GM21786 (cell line): ENCODE measurements at regions not wholly inside any gene's neighbourhood (a gene's known extent, or its start where the extent isn't known, plus 50 kb on each side); places are given as distances from the start of the nearest gene placed in this dataset.
"Not testable (repeated sequence)": the region's sequence is repeated elsewhere in the genome, so short reads cannot be mapped to it uniquely, and the experiment has no call there.

Experiments used
- ATAC-seq: cut with Tn5 transposase; IDR thresholded peaks from one replicate; pipeline ENCODE4 v1.9.1; 2021; ENCODE audit not compliant: unreplicated experiment

DNA sequence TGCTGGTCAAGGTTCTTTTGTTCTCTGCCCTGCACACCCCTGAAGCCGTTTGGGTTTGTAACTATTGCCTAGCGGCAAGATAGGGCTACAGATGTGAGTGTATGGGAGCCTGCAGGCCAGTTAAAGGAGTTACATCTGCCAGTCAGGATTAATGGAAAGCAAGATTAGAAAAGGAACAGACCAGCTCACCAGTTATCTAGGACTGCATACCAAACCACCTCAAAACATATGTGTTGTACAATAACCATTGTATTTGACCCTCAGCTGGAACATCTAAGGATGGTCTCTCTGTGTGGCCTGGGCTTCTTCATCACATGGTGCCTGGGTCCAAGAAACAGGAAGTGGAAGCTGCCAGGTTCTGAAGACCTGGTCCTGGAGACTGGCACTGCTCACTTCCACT, 52.5 kb upstream of the FBXO28 start:
- no peak for ATAC-seq

DNA sequence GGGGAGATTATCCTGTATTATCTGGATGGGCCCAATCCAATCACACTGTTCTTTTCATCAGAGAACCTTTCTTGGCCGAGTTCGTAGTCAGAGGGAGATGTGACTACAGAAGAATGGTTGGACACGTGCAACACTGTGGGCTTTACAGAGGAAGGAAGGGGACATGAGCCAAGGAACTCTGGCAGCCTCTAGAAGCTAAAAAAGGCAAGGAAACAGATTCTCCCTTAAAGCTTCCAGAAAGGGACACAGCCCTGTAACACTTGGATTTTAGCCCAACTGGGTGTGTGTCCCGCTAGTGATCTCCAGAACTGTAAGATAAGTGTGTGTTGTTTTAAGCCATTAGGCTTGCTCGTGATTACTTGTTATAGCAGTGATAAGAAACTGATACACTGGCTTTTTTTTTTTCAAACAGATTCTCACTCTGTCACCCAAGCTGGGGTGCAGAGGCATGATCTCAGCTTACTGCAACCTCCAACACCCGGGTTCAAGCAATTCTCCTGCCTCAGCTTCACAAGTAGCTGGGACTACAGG, 53.9 kb upstream of the FBXO28 start:
- no peak for ATAC-seq

DNA sequence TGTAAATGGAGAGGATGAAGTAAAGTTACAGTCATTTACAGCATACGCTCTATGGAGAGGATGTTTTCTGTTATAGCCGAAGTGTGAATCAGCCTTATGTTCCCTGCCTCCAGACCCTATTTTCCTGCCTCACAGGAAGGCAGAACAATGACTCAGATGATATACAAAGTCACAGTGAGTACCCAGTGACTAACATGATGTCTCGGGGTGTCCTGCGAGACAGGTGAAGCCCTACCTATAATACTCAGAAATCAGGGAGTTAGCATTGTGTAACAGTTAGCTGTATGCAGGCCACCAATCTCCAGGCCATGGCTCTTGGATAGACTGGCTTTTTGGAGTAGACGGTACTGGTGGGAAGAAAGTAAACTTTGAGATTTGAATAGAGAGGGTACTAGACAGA, 55.6 kb upstream of the FBXO28 start:
- ATAC-seq, result no peak

DNA sequence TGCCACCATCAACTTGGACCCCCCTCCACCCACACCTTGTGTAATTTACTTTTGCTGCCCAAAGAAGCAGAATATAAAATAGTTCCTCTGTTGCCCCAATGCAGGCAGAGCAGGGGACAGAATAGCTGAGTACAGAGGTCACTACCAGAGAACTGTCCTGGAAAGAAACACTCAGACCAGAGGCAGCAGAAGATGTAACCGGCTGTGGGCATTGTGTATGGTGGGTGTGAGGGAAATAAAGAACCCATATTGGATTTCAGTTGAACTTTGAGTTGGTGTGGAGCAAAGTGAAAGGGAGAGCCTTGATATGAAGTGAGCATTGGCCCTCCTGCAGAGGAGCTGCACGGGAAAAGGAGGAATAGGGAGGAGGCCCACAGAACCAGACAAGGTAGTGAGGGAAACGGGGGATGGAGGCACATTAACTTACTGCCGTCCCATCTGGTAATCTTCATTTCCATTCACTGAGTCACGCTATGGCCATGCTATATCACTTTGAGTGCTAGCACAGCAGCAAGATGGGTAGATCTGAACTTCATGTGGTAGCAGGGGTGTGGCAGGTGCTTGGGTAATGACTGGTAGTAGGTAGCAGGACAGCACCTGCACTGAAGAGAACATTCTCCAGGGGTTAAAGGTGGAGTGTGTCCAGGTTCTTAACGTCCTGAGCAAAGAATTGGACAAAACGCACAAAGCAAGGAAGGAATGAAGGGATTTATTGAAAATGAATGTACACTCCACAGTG, 56.3 kb upstream of the FBXO28 start:
- ATAC-seq, result no peak

DNA sequence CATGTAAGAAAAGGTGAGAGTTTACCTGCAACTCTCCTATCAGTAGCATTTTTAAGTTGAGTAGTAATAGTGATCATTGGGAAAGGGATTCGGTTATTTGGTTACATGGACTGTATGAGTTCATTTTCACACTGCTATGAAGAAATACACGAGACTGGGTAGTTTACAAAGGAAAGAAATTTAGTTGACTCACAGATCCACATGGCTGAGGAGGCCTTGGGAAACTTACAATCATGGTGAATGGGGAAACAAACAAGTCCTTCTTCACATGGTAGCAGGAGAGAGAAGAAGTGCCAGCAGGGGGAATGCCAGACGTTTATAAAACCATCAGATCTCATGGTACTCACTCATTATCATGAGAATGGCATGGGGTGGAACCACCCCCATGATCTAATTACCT, 59.3 kb upstream of the FBXO28 start:
- no peak for ATAC-seq

DNA sequence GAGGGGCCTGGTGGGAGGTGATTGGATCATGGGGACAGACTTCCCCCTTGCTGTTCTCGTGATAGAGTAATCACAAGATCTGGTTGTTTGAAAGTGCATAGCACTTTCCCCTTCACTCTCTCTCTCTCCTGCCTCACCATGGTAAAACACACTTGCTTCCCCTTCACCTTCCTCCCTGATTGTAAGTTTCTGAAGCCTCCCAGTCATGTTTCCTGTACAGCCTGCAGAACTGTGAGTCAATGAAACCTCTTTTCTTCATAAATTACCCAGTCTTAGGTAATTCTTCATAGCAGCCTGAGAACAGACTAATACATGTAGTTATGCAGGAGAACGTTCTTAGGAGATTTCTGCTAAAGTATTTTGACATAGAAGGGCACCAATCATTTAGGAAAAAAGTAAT, 59.9 kb upstream of the FBXO28 start:
- no peak for ATAC-seq

DNA sequence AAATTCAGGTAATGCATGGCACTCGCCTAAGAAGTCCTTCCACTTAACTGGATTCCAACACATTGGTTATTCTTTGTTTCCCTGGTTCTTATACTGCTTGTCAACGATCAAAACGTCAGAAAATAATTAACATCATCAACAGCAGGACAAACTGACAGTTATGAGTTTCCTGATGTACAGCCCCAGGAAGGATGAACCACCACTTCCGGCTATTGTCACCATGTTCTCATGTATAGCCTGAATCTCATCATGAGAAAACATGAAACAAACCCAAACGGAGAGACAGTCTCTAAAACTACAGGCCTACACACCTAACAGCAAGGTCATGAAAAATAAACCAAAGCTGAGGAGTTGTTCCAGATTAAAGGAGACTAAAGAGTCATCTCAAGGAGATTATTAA, 60.5 kb upstream of the FBXO28 start:
- no peak for ATAC-seq

DNA sequence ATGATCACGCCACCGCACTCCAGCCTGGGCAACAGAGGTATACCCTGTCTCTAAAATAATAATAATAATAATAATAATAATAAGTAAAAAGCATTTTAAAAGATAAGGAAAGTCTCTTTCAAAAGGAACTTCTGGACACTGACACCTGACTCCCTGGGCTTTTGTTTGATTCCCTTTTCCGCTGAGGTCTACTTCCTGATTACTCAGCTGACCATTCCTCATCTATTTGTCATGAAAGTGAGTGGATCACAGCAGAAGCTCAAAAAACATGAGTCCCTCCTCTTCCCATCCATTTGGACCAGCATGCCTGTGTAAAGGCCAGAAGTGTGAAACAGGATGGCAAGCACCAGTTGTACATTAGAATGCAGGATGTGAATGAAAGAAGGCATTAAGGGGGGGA, 61.1 kb upstream of the FBXO28 start:
- no peak for ATAC-seq

DNA sequence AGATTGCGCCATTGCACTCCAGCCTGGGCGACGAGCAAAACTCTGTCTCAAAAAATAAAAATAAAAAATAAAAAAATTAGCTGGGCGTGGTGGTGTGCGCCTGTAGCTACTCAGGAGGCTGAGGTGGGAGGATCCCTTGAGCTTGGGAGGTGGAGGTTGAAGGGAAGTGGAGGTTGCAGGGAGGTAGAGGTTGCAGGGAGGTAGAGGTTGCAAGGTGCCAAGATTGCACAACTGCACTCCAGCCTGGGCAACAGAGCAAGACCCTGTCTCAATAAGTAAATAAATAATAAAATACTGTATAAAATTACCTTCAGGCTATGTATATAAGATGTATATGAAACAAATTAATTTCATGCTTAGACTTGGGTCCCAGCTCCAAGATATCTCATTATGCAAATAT, 62.1 kb upstream of the FBXO28 start:
- not testable (repeated sequence) for ATAC-seq

DNA sequence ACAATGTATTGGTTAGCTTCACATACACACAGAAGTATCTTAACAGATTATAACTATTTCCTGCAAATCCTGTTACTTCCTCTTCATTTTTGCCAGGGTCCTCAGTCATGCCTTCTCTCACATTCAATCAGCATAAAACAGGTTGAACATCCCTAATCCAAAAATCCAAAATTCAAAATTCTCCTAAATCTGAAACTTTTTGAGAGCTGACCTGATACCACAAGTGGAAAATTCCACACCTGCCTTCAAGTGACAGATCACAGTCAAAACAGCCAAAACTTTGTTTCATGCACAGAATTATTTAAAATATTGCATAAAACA, 62.9 kb upstream of the FBXO28 start:
- no peak for ATAC-seq

DNA sequence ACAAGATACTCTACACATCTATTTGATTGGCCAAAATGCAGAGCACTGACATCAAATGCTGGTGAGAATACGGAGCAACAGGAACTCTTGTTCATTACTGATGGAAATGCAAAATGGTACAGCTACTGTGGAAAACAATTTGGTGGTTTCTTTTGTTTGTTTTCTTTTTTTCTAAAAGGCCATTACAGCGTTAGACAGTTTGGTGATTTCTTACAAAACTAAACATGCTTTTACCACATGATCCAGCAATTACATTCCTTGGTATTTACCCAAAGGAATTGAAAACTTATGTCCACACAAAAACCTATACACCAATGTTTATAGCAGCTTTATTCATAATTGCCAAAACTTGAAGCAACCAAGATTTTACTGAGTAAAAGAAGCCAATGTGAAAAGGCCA, 66.4 kb upstream of the FBXO28 start:
- ATAC-seq, result no peak

DNA sequence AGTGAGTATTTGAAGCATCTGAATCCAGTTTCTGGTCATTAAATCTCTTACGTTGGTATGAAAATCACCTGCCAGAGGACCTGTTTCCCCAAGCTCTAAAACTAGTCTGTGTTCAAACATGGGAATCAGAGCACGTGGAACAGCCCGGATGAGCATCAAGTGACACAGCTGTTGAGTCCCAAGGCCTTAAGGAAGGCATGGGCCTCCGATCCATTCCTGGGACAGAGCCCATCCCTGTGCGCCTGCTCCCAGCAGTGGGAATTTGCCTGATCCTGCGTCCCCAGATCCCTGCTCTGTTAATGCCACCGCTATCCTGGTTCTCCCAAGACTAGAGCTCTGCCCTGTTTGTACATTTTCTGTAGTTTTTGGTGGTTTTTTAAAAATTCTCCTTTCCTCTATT, 68.4 kb upstream of the FBXO28 start:
- no peak for ATAC-seq

DNA sequence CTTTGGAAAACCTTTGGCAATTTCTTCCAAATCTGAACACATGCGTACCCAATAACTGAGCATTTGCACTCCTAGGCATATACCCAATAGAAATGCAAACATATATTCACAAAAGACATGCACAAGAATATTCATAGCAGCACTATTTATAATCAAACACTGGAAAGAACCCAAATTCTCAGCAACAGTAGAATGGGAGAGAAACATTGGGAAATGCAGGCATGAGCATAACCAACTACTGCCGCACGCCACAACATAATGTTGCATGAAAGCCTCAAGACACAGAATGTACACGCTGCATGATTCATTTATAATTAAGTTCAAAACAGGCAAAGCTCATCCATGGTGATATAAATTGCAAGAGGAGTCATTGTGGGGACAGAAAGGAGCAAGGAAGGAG, 69.5 kb upstream of the FBXO28 start:
- ATAC-seq, result no peak

DNA sequence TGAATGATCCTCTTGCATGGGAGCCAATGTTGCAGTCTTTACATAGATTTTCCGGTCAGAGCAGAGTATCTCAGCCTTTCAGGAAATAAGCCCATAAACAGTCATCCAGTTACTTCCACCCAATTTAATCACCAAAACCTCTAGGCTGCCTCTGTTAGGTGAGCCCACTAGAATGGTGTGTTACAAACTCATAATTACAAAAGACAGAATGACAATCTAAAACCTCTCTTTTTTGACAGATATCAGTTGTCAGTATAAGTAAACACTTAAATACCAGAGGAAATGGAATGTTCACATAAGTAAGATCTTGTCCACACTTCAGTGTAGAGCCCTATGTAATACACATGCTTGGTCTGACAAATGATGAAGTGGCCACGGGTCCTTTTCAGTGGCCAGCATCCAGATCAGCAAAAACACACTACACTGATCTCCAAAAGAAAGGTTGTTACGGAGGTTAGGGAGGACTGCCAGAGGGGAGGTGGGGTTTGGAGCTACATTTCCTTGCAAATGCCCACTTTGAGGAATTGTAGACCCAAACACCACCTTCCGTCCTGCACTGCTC, 71.3 kb upstream of the FBXO28 start:
- ATAC-seq, result no peak

DNA sequence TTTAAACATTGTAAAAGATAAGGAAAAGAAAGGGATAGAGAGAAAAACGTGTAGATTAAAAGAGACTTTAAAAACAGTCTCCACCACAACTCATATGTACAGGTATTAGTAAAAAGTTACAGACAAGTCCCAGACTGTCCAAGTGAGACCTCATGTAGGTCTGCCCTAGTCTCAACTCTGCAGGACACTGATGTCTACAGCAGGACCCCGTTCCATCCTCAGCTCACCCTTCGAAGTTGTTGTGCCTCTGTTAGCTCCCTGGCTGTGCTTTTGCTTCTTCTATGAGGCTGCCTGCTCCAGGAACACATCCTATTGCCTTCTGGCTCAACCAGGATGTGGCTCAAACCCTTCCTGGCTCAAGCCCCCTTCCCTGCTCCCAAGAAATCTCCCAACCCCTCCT, 72.9 kb upstream of the FBXO28 start:
- ATAC-seq, result no peak

DNA sequence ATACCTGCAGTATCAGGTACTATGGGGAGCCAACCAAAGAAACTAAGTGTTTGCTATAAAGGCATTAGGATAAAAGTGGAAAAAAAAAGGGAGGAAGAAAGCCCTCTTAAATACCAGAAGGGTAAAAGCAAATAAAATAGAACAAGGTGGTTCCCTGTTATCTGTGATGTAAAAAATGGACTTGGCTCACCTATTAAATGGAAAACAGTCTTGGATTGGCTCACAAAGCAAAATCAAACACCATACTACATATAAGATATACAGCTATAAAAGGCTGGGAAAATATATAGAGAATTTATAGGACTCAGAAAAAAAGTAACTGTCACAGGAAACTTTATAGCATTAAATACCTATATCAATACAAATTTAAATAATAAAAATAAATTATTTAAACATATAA, 73.5 kb upstream of the FBXO28 start:
- not testable (repeated sequence) for ATAC-seq

DNA sequence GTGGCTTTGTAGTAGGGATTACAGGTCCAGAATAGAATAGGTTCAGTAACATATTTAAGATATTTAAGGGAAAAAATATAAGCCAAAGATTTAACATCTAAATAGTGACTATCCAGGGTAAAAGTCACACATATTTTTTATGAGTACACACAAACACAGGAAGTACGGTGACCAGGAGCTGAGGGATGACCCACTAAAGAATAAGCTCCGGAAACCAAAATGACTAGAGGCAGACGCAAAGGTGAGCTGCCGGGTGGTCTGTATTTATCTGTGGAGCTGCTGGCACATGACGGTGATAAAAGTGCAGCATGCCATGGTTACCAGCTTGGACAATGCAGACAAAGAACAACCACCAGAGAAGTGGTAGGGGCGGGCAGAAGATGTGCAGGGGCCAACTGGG, 73.9 kb upstream of the FBXO28 start:
- ATAC-seq, result not testable (repeated sequence)

DNA sequence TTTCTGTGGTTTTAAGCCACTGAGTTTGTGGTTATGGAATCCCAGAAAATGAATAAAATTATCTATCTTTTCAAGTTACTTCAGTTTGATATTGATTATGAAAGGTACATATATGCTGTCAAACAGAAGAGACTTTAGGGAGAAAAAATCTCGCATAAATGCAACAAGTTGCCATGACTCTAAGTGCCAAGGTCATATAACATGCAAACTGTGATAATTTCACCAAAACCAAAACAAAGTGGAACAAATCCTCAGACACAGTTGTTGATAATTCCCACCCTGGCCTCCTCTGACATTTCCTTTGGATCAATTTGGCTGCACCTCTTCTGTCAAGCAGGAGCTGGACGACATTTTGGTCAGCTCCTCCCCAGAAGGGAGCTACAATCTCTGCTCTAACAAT, 75.1 kb upstream of the FBXO28 start:
- not testable (repeated sequence) for ATAC-seq

DNA sequence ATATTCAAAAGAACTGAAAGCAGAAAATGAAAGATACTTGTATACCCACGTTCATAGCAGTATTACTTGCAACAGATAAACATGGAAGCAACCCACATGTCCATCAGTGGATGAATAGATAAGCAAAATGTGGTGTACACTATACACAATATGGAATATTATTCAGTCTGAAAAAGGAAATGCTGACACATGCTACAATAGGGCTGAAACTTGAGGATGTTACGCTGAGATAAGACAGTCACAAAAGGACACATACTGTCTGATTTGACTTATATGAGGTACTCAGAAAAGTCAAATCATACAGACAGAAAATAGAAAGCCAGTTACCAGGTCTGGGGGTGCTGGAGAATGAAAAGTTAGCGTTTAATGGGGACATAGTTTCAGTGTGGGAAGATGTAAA, 76.5 kb upstream of the FBXO28 start:
- ATAC-seq, result not testable (repeated sequence)

DNA sequence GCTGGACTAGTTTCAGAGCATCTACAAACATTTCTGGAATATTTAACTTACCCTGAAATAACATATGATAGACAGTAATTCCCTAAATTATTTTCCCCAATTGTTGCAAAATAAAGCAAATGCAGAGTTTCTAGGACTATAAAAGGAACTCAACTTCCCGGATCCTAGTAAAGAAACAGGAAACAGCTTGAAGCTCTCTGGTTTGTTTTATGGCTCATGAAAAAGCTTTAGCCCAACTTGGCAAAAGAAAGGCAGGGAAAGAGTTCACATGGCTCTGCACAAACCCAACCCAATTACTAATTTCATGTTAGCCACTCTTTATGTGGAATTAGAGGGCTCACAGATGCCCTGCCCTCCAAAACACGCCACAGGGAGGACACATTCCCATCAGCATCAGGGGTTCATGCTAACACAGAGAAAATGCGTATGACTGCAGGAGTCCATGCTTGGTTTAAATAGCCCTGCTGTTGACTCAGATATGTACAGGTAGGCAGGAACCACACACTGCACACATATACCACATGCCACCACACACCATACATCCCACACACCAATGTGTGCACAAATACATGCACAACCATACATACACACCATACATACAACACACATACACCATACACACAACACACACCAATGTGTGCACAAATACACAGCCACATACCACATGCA, 81.2 kb upstream of the FBXO28 start:
- ATAC-seq, result not testable (repeated sequence)

DNA sequence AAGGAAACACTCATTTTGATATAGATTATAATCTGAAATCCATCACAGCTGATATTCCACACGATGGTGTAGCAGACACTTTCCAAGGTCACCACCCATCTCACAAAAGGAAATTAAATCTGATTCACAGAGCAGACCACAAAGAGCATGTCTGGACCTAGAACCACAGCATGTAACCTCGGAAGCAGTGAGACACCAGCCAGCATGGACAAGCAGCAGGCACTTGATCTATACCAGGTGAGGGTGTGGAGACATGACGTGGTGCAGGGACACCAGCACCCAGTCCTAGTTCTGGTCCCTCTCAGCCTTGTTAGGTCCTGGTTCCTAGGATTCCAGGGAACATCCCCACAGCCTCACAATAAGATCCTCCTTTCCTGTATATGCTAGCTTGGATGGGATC, 81.9 kb upstream of the FBXO28 start:
- ATAC-seq, result not testable (repeated sequence)

DNA sequence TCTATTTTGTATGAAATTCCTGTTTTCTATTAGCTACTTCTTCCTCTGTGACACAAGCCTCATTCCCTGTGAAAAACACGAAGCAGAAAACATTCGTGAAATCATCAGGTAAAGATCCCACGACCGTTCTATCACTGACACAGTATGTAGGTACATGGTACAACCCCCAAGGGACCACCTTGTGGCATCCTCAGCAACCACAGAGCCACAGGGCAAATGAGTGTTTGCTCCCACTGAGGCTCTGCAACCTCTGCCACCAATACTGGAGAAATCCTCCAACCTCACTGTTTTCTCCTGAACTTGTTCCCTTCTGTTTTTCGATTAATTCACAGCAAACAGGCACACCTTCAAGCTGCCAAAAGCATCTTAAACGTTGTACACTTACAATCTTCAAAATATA, 83.7 kb upstream of the FBXO28 start:
- ATAC-seq, result not testable (repeated sequence)
